ENCODE measurements at regions not wholly inside any gene's neighbourhood (a gene's known extent, or its start where the extent isn't known, plus 50 kb on each side); places are given as distances from the start of the nearest gene placed in this dataset.
"Not testable (repeated sequence)": the region's sequence is repeated elsewhere in the genome, so short reads cannot be mapped to it uniquely, and the experiment has no call there.

- no peak for DNase-seq (ENCODE audit: low read depth in 1 of 2, low spot score in 1 of 2)
These were observed 211.9 kb upstream of the IRX4 start for GRCh38 chr5:2094616-2094995.

GRCh38 chr5:2093859-2094615 is 211.3 kb upstream of the IRX4 start:
- no peak for DNase-seq (ENCODE audit: low read depth in 1 of 2, low spot score in 1 of 2)

- no peak for DNase-seq (ENCODE audit: low read depth in 1 of 2, low spot score in 1 of 2)
These were observed 209.2 kb upstream of the IRX4 start for GRCh38 chr5:2091921-2092320.

GRCh38 chr5:2087980-2088379 is 205.3 kb upstream of the IRX4 start:
- DNase-seq (ENCODE audit: low read depth in 1 of 2, low spot score in 1 of 2): no peak

- no peak for DNase-seq (ENCODE audit: low read depth in 1 of 2, low spot score in 1 of 2)
These were observed 192.6 kb upstream of the IRX4 start for GRCh38 chr5:2075365-2075764.

GRCh38 chr5:2071562-2071961 is 188.8 kb upstream of the IRX4 start:
- no peak for DNase-seq (ENCODE audit: low read depth in 1 of 2, low spot score in 1 of 2)

GRCh38 chr5:2070787-2071186 is 188.1 kb upstream of the IRX4 start:
- not testable (repeated sequence) for DNase-seq (ENCODE audit: low read depth in 1 of 2, low spot score in 1 of 2)

- DNase-seq (ENCODE audit: low read depth in 1 of 2, low spot score in 1 of 2): no peak
These were observed 185.8 kb upstream of the IRX4 start for GRCh38 chr5:2068531-2068930.

GRCh38 chr5:2066373-2066772 is 183.6 kb upstream of the IRX4 start:
- DNase-seq (ENCODE audit: low read depth in 1 of 2, low spot score in 1 of 2): no peak

GRCh38 chr5:2063380-2063779 is 180.7 kb upstream of the IRX4 start:
- not testable (repeated sequence) for DNase-seq (ENCODE audit: low read depth in 1 of 2, low spot score in 1 of 2)

- DNase-seq (ENCODE audit: low read depth in 1 of 2, low spot score in 1 of 2): no peak
These were observed 170.0 kb upstream of the IRX4 start for GRCh38 chr5:2052687-2053086.

GRCh38 chr5:2049876-2050275 is 167.2 kb upstream of the IRX4 start:
- no peak for DNase-seq (ENCODE audit: low read depth in 1 of 2, low spot score in 1 of 2)

GRCh38 chr5:2048664-2049063 is 165.9 kb upstream of the IRX4 start:
- DNase-seq (ENCODE audit: low read depth in 1 of 2, low spot score in 1 of 2): no peak

- no peak for DNase-seq (ENCODE audit: low read depth in 1 of 2, low spot score in 1 of 2)
These were observed 164.7 kb upstream of the IRX4 start for GRCh38 chr5:2047341-2047927.

- DNase-seq (ENCODE audit: low read depth in 1 of 2, low spot score in 1 of 2): no peak
These were observed 161.3 kb upstream of the IRX4 start for GRCh38 chr5:2044041-2044440.

GRCh38 chr5:2039180-2039531 is 156.4 kb upstream of the IRX4 start:
- DNase-seq (ENCODE audit: low read depth in 1 of 2, low spot score in 1 of 2): no peak

- peak; percentile 25 to 30 for DNase-seq (ENCODE audit: low read depth in 1 of 2, low spot score in 1 of 2)
These were observed 155.8 kb upstream of the IRX4 start for GRCh38 chr5:2038321-2039179.

- no peak for DNase-seq (ENCODE audit: low read depth in 1 of 2, low spot score in 1 of 2)
These were observed 154.2 kb upstream of the IRX4 start for GRCh38 chr5:2036885-2037284.

- DNase-seq (ENCODE audit: low read depth in 1 of 2, low spot score in 1 of 2): no peak
These were observed 149.7 kb upstream of the IRX4 start for GRCh38 chr5:2032432-2032831.

- no peak for DNase-seq (ENCODE audit: low read depth in 1 of 2, low spot score in 1 of 2)
These were observed 148.9 kb upstream of the IRX4 start for GRCh38 chr5:2031581-2031980.

- no peak for DNase-seq (ENCODE audit: low read depth in 1 of 2, low spot score in 1 of 2)
These were observed 147.4 kb upstream of the IRX4 start for GRCh38 chr5:2030131-2030530.

- DNase-seq (ENCODE audit: low read depth in 1 of 2, low spot score in 1 of 2): no peak
These were observed 146.5 kb upstream of the IRX4 start for GRCh38 chr5:2029206-2029605.

Data from activated T-helper 1 cell treated with anti-CD3 and anti-CD28 coated beads, Interleukin-2, amount 50 U/mL, for 16 hours (primary cell).